ENCODE measurements at regions not wholly inside any gene's neighbourhood (a gene's known extent, or its start where the extent isn't known, plus 50 kb on each side); places are given as distances from the start of the nearest gene placed in this dataset.

DNA sequence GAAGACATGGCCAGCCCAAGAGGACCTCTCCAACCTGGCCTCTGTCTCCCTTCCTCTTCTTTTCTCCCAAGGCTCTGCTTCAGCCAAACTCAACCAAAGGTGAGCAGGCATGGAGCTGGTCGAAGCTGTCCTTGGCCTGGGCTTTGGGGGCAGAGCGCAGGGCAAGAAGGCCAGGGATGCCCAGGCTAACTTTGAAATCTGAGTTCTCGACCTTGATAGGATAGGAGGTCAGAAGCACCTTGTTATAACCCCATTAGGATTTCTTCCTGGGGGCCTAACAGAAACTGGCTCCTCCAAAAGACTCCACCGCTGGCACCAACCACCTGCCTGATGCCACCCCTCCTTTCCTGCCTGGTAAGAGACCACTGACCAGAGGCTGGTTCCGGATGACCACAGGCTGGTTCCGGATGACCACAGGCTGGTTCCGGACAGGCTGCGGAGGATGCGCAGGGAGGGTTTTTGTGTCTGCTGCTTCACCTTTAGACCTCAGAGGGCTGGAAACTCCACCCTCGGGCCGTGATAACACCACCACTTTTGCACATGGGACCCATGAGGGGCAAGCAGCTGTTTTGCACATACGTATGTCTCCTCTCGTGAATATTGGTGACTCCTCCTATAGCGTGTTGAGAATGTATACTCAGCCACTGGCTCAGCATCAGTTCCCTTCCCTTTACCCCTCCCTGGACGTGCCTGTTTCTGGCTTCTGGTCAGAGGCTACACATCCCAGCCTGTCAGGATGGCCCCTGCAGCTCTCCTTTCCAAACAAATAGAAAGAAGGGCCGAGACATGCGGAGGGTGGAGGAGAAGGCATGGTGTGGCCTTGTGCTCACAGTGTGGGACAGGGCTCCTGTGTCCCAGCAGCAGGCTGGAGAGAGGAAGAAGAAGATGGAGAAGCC is 140.1 kb downstream of the DNAJB6 start:
- Histone ChIP-seq H3K9ac (ENCODE audit: extremely low read depth, insufficient read length, low read length) (no peak overlapping the region), H3K18ac (ENCODE audit: insufficient read length, low read depth, low read length) (no peak overlapping the region), H4K20me1 (ENCODE audit: control insufficient read depth, insufficient read depth, insufficient read length) (no peaks in the 10 kb centered on the region), H2AFZ (ENCODE audit: low read length) (no peak overlapping the region), H3K14ac (ENCODE audit: insufficient read depth, low read length) (no peak overlapping the region), H4K91ac (ENCODE audit: insufficient read length, low read depth, low read length) (no peak overlapping the region), H3K4me1 (ENCODE audit: insufficient read depth, low read length) (no peaks in the 10 kb centered on the region), H3K4me2 (ENCODE audit: insufficient read depth, insufficient read length, low read length) (no peak overlapping the region), H2BK20ac (ENCODE audit: low read depth, low read length, poor library complexity, severe bottlenecking) (no peak overlapping the region), H3K27ac (ENCODE audit: insufficient read length, low read depth, low read length) (no peak overlapping the region), H4K8ac (replicated peaks; ENCODE audit: insufficient read length, low read depth, low read length) (no peak overlapping the region), H3K23ac (ENCODE audit: insufficient read length, low read depth, low read length) (no peak overlapping the region), H3K27me3 (ENCODE audit: insufficient read depth, low read length) (no peaks in the 10 kb centered on the region; the same call in 1 of the 2 replicates), H2BK15ac (ENCODE audit: low read depth, low read length) (no peak overlapping the region), H2BK12ac (ENCODE audit: insufficient read length, low read depth, low read length) (no peak overlapping the region), H3K79me1 (ENCODE audit: insufficient read depth, low read depth, low read length, poor library complexity, severe bottlenecking) (no peaks in the 10 kb centered on the region), H3K4ac (ENCODE audit: low read depth, low read length) (no peak overlapping the region), H3T11ph (ENCODE audit: low read length) (no peak overlapping the region), H3K56ac (ENCODE audit: insufficient read length, low read depth, low read length) (no peak overlapping the region), H2BK120ac (ENCODE audit: low read depth, low read length, poor library complexity, severe bottlenecking) (no peak overlapping the region), H2AK5ac (ENCODE audit: insufficient read length, low read length) (no peak overlapping the region), H3K79me2 (ENCODE audit: insufficient read depth, low read length) (no peaks in the 10 kb centered on the region), H2BK5ac (ENCODE audit: insufficient read length, low read length) (no peak overlapping the region), H4K5ac (ENCODE audit: insufficient read length, low read depth, low read length) (no peak overlapping the region), H3K9me3 (ENCODE audit: control insufficient read depth, low read depth, low read length) (peaks cover 6% of the 10 kb centered on the region), H3K23me2 (ENCODE audit: insufficient read length, low read depth, low read length, poor library complexity, severe bottlenecking) (no peaks in the 10 kb centered on the region)
- peak; percentile 15 for DNase-seq
- H3K4me1 Mint-ChIP-seq, result no peaks in the 10 kb centered on the region
- H3K4me3 Mint-ChIP-seq, result no peak overlapping the region
- H3K27me3 Mint-ChIP-seq (ENCODE audit: low read depth), result peaks cover 81% of the 10 kb centered on the region
- peaks cover 23 to 26% of the 10 kb centered on the region in 2 experiments for H3K9me3 Mint-ChIP-seq
- TF ChIP-seq, protein P1, sequence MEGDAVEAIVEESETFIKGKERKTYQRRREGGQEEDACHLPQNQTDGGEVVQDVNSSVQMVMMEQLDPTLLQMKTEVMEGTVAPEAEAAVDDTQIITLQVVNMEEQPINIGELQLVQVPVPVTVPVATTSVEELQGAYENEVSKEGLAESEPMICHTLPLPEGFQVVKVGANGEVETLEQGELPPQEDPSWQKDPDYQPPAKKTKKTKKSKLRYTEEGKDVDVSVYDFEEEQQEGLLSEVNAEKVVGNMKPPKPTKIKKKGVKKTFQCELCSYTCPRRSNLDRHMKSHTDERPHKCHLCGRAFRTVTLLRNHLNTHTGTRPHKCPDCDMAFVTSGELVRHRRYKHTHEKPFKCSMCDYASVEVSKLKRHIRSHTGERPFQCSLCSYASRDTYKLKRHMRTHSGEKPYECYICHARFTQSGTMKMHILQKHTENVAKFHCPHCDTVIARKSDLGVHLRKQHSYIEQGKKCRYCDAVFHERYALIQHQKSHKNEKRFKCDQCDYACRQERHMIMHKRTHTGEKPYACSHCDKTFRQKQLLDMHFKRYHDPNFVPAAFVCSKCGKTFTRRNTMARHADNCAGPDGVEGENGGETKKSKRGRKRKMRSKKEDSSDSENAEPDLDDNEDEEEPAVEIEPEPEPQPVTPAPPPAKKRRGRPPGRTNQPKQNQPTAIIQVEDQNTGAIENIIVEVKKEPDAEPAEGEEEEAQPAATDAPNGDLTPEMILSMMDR (conservative IDR thresholded peaks at IDR 0.05), result no peak
- peaks cover 4 to 23% (median 15%) of the 10 kb centered on the region in 3 experiments; a peak in 6 of 7 replicates for H3K36me3 Mint-ChIP-seq (ENCODE audit: insufficient read depth in 1 of 3, low read depth in 3 of 3)
- no CpG with 5 or more reads among the region's 17 CpGs for WGBS (ENCODE audit: extremely low coverage, insufficient read length, low lambda C conversion rate)
- H3K27ac Mint-ChIP-seq, result no peak overlapping the region; a peak in 1 of 7 replicates

All from H9 (cell line).